COLO829 (cell line): ENCODE measurements at regions not wholly inside any gene's neighbourhood (a gene's known extent, or its start where the extent isn't known, plus 50 kb on each side); places are given as distances from the start of the nearest gene placed in this dataset.
"Not testable (repeated sequence)": the region's sequence is repeated elsewhere in the genome, so short reads cannot be mapped to it uniquely, and the experiment has no call there.

Source experiments
- DNase-seq: peaks from one replicate; pipeline ENCODE4 v3.0.0; 2012; ENCODE audit warnings: low spot score

GRCh38 chr5:14942212-14942611 is 70.6 kb upstream of the ANKH start:
- no peak for DNase-seq

- peak; percentile 54 for DNase-seq
Measured at GRCh38 chr5:14937254-14937653, 65.7 kb upstream of the ANKH start.

- no peak for DNase-seq
Measured at GRCh38 chr5:14936588-14936987, 65.0 kb upstream of the ANKH start.

- no peak for DNase-seq
Measured at GRCh38 chr5:14935341-14935740, 63.8 kb upstream of the ANKH start.

- DNase-seq, result no peak
Measured at GRCh38 chr5:14932902-14933469, 61.4 kb upstream of the ANKH start.

GRCh38 chr5:14930486-14930885 is 58.9 kb upstream of the ANKH start:
- DNase-seq, result no peak

- DNase-seq, result no peak
Measured at GRCh38 chr5:14929293-14930065, 57.9 kb upstream of the ANKH start.

- DNase-seq, result no peak
Measured at GRCh38 chr5:14928661-14929060, 57.1 kb upstream of the ANKH start.

GRCh38 chr5:14925326-14925725 is 53.7 kb upstream of the ANKH start:
- DNase-seq, result no peak

GRCh38 chr5:14922952-14923351 is 51.4 kb upstream of the ANKH start:
- not testable (repeated sequence) for DNase-seq

GRCh38 chr5:14922456-14922855 is 50.9 kb upstream of the ANKH start:
- no peak for DNase-seq
